Effector memory CD4-positive, alpha-beta T cell (primary cell): ENCODE measurements at regions not wholly inside any gene's neighbourhood (a gene's known extent, or its start where the extent isn't known, plus 50 kb on each side); places are given as distances from the start of the nearest gene placed in this dataset.

Experiments
- DNase-seq, 3 donors: peaks; one replicate each; pipeline ENCODE4 v3.0.0-alpha.2; 2020
- H3K27ac ChIP-seq: 2 replicates; pipeline ENCODE4 v1.7.0; 2013; ENCODE audit warnings: mild to moderate bottlenecking, low read length, moderate library complexity; ENCODE audit not compliant: insufficient read depth, poor library complexity, severe bottlenecking
- H3K27me3 ChIP-seq: replicated peaks from 2 replicates; pipeline ENCODE4 v1.7.0; 2013; ENCODE audit warnings: mild to moderate bottlenecking, low read length; ENCODE audit not compliant: insufficient read depth, control insufficient read depth, poor library complexity, severe bottlenecking
- H3K36me3 ChIP-seq: 2 replicates; pipeline ENCODE4 v1.7.0; 2013; ENCODE audit warnings: mild to moderate bottlenecking, low read length, moderate library complexity; ENCODE audit not compliant: control insufficient read depth, insufficient read depth
- H3K4me1 ChIP-seq: 2 replicates; pipeline ENCODE4 v1.7.0; 2013; ENCODE audit warnings: low read length, mild to moderate bottlenecking; ENCODE audit not compliant: control insufficient read depth, insufficient read depth, poor library complexity, severe bottlenecking
- H3K4me3 ChIP-seq: 2 replicates; pipeline ENCODE4 v1.7.0; 2013; ENCODE audit warnings: low read length, low read depth, mild to moderate bottlenecking; ENCODE audit not compliant: insufficient read depth, poor library complexity, severe bottlenecking
- H3K9me3 ChIP-seq: 2 replicates; pipeline ENCODE4 v1.7.0; 2013; ENCODE audit warnings: mild to moderate bottlenecking, low read length, moderate library complexity; ENCODE audit not compliant: control insufficient read depth

DNA sequence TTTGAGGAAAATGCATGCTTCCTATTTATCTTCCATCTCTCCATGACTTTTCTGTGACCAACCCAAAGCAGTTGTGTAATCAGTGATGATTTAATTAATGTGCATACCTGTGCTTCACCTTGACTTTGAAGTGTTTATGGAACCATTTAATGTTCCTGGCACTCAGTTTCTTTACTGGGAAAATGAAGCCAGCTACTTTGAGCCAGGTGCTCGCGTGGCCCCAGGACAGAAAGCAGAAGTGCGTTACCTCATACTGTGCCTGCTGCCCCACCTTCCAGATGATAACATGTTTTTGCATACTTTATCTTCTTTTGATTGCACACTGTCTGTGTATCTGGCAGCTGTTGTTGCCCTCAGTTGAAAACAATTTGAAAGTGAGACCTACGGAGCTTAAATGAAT lies 61.3 kb downstream of the PMAIP1 start:
- Histone ChIP-seq H3K4me1 (no peaks in the 10 kb centered on the region), H3K9me3 (no peaks in the 10 kb centered on the region), H3K4me3 (no peak overlapping the region), H3K36me3 (no peaks in the 10 kb centered on the region), H3K27ac (no peak overlapping the region), H3K27me3 (no peaks in the 10 kb centered on the region)
- DNase-seq: no peak

DNA sequence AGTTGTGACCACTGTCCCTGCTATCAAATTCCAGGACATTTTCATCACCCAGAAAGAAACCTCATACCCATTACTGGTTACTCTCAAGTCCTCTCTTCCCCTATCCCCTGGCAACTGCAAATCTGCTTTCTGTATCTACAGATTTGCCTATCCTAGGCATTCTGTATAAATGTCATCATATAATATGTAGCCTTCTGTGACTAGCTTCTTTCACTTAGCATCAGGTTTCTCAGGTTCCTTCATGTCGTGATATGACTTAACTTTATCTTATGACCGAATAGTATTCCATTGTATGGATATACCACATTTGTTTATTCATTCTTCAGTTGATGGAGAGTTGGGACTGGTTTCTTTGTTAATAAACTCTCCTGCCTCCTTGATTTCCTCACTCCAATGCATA lies 60.5 kb downstream of the PMAIP1 start:
- Histone ChIP-seq H3K9me3 (no peaks in the 10 kb centered on the region), H3K27ac (no peak overlapping the region), H3K27me3 (no peaks in the 10 kb centered on the region), H3K4me3 (no peak overlapping the region), H3K4me1 (no peaks in the 10 kb centered on the region), H3K36me3 (no peaks in the 10 kb centered on the region)
- no peak for DNase-seq

DNA sequence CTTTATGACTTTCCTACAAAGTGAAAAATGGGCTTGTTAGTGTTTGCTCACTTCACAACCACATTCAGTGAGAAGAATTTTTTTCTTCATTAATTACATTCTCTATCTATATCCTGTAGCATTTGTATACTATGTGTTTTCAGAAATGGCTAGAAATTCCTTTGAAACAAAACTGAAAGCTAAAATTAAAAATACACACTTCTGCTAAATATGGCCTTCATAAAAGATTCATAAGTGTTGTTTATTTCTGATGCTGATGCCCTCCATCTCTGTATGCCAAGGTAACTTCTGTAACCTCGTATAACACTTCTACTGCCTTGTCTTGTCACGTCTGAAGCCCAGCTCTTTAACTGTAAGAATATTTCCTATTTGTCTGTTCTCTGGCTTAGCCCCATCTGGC lies 59.8 kb downstream of the PMAIP1 start:
- Histone ChIP-seq H3K36me3 (no peaks in the 10 kb centered on the region), H3K27ac (no peak overlapping the region), H3K4me1 (no peaks in the 10 kb centered on the region), H3K4me3 (no peak overlapping the region), H3K27me3 (no peaks in the 10 kb centered on the region), H3K9me3 (no peaks in the 10 kb centered on the region)
- no peak for DNase-seq

DNA sequence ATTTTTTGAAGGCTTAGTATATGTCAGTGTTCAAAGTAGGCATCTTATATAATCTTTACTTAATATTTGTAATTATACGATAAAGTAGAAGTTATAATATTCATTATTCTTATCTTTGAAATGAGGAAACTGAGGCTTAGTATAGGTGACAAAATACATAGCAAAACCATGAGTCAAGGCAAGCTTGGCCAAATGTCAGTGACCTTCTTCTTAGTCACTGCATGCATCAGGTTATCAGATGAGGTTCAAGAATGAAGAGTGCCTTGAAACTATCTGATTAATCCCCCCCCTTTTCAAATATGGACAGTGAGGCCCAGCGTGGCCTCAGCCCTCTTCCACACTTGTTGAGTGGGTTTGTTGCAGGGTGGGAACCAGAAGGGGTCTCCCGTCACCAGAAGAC lies 59.3 kb downstream of the PMAIP1 start:
- no peaks in the 10 kb centered on the region for H3K9me3 ChIP-seq
- H3K27ac ChIP-seq: no peak overlapping the region
- no peaks in the 10 kb centered on the region for H3K4me1 ChIP-seq
- no peaks in the 10 kb centered on the region for H3K36me3 ChIP-seq
- H3K4me3 ChIP-seq: no peak overlapping the region
- DNase-seq: no peak
- H3K27me3 ChIP-seq: no peaks in the 10 kb centered on the region

DNA sequence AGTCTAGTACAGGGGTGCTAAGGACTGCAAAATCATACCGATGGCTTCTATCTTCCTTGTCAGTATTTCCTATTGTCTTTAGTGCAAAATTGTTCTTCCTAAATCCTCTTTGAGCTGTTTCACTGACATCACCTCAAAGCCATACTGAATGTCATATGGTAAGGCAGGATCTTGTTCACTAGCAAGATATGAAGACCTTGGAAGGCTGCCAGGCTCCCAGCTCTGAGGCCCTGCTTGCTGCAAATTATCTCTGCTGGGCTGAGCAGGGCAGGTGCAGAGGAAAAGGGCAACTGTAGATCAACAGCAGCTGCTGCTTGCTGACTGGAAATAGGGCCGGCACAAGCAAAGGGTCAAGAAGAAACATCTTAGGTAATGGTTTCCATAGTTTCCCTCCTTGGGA lies 58.2 kb downstream of the PMAIP1 start:
- Histone ChIP-seq H3K4me1 (no peaks in the 10 kb centered on the region), H3K4me3 (no peak overlapping the region), H3K9me3 (no peaks in the 10 kb centered on the region), H3K27me3 (no peaks in the 10 kb centered on the region), H3K27ac (no peak overlapping the region), H3K36me3 (no peaks in the 10 kb centered on the region)
- no peak for DNase-seq

DNA sequence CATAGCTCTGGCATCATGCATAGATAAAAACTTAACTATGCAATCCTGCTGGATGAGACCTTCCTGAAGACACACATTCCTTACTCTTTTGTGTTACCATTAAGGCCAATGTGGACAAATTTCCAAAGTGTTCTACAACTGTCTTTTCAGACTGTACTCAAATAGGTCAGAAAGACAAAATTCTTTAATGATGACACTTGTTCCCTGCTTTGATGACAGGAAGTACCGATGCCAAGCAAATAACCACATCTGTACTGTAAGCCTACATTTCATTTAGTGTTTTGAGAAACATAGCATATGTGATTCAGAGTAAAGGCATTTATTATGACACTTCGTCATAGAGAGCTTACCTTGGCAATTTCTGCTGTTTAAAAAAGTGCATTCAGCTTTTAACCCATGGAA lies 55.0 kb downstream of the PMAIP1 start:
- no peaks in the 10 kb centered on the region for H3K36me3 ChIP-seq
- no peaks in the 10 kb centered on the region for H3K4me1 ChIP-seq
- no peak for DNase-seq
- no peaks in the 10 kb centered on the region for H3K27me3 ChIP-seq
- H3K9me3 ChIP-seq: no peaks in the 10 kb centered on the region
- no peak overlapping the region for H3K27ac ChIP-seq
- H3K4me3 ChIP-seq: no peak overlapping the region

DNA sequence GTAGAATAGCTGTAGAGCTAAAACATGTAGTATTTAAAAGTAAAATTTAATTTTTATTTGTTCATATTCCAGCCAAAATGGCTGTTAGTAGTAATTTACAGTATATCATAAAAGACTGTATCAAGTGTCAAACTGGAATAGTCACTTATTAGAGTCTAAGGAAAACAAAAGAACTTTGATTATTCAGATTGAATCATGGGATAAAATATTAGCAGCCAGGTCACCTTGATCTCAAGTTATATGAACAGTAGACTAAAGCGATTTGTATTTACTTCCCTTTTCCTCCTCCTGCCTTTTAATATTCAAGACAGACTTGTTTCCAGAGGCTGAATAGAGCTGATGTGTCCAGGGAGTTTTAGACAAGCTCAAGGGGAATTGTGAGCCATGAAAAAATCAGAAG lies 54.4 kb downstream of the PMAIP1 start:
- Histone ChIP-seq H3K9me3 (no peaks in the 10 kb centered on the region), H3K4me3 (no peak overlapping the region), H3K27me3 (no peaks in the 10 kb centered on the region), H3K27ac (no peak overlapping the region), H3K4me1 (no peaks in the 10 kb centered on the region), H3K36me3 (no peaks in the 10 kb centered on the region)
- DNase-seq: no peak
